ENCODE measurements at regions not wholly inside any gene's neighbourhood (a gene's known extent, or its start where the extent isn't known, plus 50 kb on each side); places are given as distances from the start of the nearest gene placed in this dataset.

GRCh38 chr17:53721101-53721500 lies 101.6 kb upstream of the KIF2B start:
- TF ChIP-seq EP300 (IDR thresholded peaks at IDR 0.05; ENCODE audit: borderline replicate concordance) (no peak), RAD21 (IDR thresholded peaks at IDR 0.05; ENCODE audit: low read depth) (no peak), YY1 (IDR thresholded peaks at IDR 0.05; ENCODE audit: low read depth) (no peak)

All from Ishikawa (cell line).